Ovary (tissue), 3 donors: ENCODE measurements at regions not wholly inside any gene's neighbourhood (a gene's known extent, or its start where the extent isn't known, plus 50 kb on each side); places are given as distances from the start of the nearest gene placed in this dataset.

Experiments used
- POLR2A ChIP-seq: fragments of 450-650 bp; IDR thresholded peaks from one replicate; pipeline ENCODE4 v1.6.1; 2017; ENCODE audit warnings: antibody characterized with exemption, mild to moderate bottlenecking, moderate library complexity
- TF ChIP-seq, protein P1 (sequence below), 3 donors: fragments of 450-650 bp in 2 of 3; fragments of 200-600 bp in 1 of 3; IDR thresholded peaks; one replicate each; pipeline versions ENCODE4 v1.5.1 to v1.8.0; 2016 to 2022; ENCODE audit warnings: antibody characterized with exemption in 3 of 3, mild to moderate bottlenecking in 1 of 3
- donor health status: DM: no; HTN: no; CAD: no.

DNA sequence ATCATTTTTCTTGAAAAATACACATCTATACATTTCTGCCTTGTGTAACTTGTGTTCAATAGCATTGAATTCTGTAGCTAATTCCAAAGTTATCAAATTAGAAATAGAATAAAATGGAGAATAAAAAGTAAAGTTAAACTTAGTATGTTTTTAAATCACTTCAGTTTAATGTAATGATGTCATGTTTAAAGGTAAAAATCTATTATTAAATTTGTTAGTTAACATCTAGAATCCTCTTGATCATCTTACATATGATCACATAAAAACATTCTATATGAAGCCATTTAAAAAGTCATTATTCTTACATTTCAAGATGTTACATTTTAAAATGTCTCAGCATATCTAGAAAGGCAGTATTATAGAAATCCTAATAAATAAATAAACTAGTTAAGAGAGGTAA, 1163.2 kb downstream of the PLA2G4A start:
- TF ChIP-seq, protein P1, sequence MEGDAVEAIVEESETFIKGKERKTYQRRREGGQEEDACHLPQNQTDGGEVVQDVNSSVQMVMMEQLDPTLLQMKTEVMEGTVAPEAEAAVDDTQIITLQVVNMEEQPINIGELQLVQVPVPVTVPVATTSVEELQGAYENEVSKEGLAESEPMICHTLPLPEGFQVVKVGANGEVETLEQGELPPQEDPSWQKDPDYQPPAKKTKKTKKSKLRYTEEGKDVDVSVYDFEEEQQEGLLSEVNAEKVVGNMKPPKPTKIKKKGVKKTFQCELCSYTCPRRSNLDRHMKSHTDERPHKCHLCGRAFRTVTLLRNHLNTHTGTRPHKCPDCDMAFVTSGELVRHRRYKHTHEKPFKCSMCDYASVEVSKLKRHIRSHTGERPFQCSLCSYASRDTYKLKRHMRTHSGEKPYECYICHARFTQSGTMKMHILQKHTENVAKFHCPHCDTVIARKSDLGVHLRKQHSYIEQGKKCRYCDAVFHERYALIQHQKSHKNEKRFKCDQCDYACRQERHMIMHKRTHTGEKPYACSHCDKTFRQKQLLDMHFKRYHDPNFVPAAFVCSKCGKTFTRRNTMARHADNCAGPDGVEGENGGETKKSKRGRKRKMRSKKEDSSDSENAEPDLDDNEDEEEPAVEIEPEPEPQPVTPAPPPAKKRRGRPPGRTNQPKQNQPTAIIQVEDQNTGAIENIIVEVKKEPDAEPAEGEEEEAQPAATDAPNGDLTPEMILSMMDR (IDR thresholded peaks at IDR 0.05) = no peak
- no peak for TF ChIP-seq POLR2A
